GM12878 (cell line): ENCODE measurements at regions not wholly inside any gene's neighbourhood (a gene's known extent, or its start where the extent isn't known, plus 50 kb on each side); places are given as distances from the start of the nearest gene placed in this dataset.

ENCODE experiments used
- ATAC-seq: fragments of 200-7000 bp; cut with Tn5 transposase; 3 replicates; pipeline ENCODE4 v1.9.1; 2020; ENCODE audit warnings: mild to moderate bottlenecking, moderate library complexity
- BruUV-seq: library from RNA; stranded (reverse); fragments of 400-500 nt; replicated peaks from 2 replicates; lab custom pipeline; 2021; lab: Mats Ljungman, UMichigan
- CTCF ChIA-PET: fragments of 300-600 bp; sonication (Branson Sonifier 250); formaldehyde crosslinking; extraction: SDS; loops from one replicate; lab custom pipeline; 2021; ENCODE audit warnings: inconsistent platforms; lab: Yijun Ruan, JAX
- POLR2A ChIA-PET: fragments of 350-600 bp; formaldehyde crosslinking; extraction: SDS; loops from one replicate; lab custom pipeline; 2021; ENCODE audit warnings: inconsistent platforms; lab: Charles Lee
- RAD21 ChIA-PET: fragments of 300-600 bp; sonication (Branson Sonifier 250); formaldehyde crosslinking; loops from one replicate; lab custom pipeline; 2023; ENCODE audit warnings: antibody characterized with exemption; ENCODE audit not compliant: unreplicated experiment; lab: Charles Lee
- SMC1A ChIA-PET: fragments of 300-600 bp; sonication (Branson Sonifier 250); formaldehyde crosslinking; loops from one replicate; lab custom pipeline; 2023; ENCODE audit not compliant: unreplicated experiment, uncharacterized antibody; lab: Charles Lee
- DNase-seq: peaks from one replicate; pipeline ENCODE4 v3.0.0-alpha.2; 2011; ENCODE audit warnings: low read depth, low spot score
- FAIRE-seq: peaks from 3 replicates; lab custom pipeline; 2011; peaks lifted over from hg19 to GRCh38; lab: Jason Lieb, UNC
- H2AFZ ChIP-seq: 2 replicates; pipeline ENCODE4 v1.6.0; 2011; ENCODE audit warnings: low read depth, low read length, control low read depth; ENCODE audit not compliant: control insufficient read depth
- H3K27ac ChIP-seq: 2 replicates; pipeline ENCODE4 v1.5.1; 2011; ENCODE audit warnings: control low read depth; ENCODE audit not compliant: control insufficient read depth, insufficient read depth
- H3K27me3 ChIP-seq, 2 experiments: replicated peaks in 1 of 2; 2 replicates each; pipeline versions ENCODE4 v1.6.0 to v1.6.1; 2011; ENCODE audit warnings: low read length in 1 of 2; ENCODE audit not compliant: control insufficient read depth in 2 of 2, insufficient read depth in 2 of 2
- H3K36me3 ChIP-seq, 2 experiments: 2 replicates each; pipeline ENCODE4 v1.5.1; 2011; ENCODE audit warnings: low read length in 1 of 2; ENCODE audit not compliant: control insufficient read depth in 2 of 2, insufficient read depth in 2 of 2
- H3K4me1 ChIP-seq: 2 replicates; pipeline ENCODE4 v1.6.1; 2011; ENCODE audit warnings: mild to moderate bottlenecking, low read length, moderate library complexity, mixed read lengths; ENCODE audit not compliant: control insufficient read depth, insufficient read depth
- H3K4me2 ChIP-seq: 2 replicates; pipeline ENCODE4 v1.6.0; 2011; ENCODE audit warnings: control low read depth; ENCODE audit not compliant: control insufficient read depth, insufficient read depth
- H3K4me3 ChIP-seq: fragments of 200-600 bp; sonication (generic); 2 replicates; pipeline ENCODE4 v1.5.1; 2016
- H3K79me2 ChIP-seq: 2 replicates; pipeline ENCODE4 v1.6.0; 2011; ENCODE audit warnings: low read length; ENCODE audit not compliant: control insufficient read depth, insufficient read depth
- H3K9ac ChIP-seq: 2 replicates; pipeline ENCODE4 v1.8.0; 2011; ENCODE audit warnings: low read length, control low read depth, mixed read lengths; ENCODE audit not compliant: control insufficient read depth, insufficient read depth
- H3K9me3 ChIP-seq: replicated peaks from 3 replicates; pipeline ENCODE4 v1.5.1; 2011; ENCODE audit warnings: mild to moderate bottlenecking, low read length; ENCODE audit not compliant: control insufficient read depth, insufficient read depth
- H4K20me1 ChIP-seq: 2 replicates; pipeline ENCODE4 v1.6.0; 2011; ENCODE audit not compliant: control insufficient read depth, insufficient read depth
- BCL11A ChIP-seq: IDR thresholded peaks from 2 replicates; pipeline ENCODE4 v1.6.1; 2011; ENCODE audit warnings: low read depth, low read length
- FOXK2 ChIP-seq: fragments of 450-650 bp; IDR thresholded peaks from 2 replicates; pipeline ENCODE4 v1.6.1; 2017; ENCODE audit warnings: mild to moderate bottlenecking, moderate library complexity
- GABPA ChIP-seq: IDR thresholded peaks from 2 replicates; pipeline ENCODE4 v1.6.1; 2014; ENCODE audit warnings: antibody characterized with exemption, low read depth, mild to moderate bottlenecking, inconsistent platforms
- JUND ChIP-seq: IDR thresholded peaks from 2 replicates; pipeline ENCODE4 v1.6.1; 2012; ENCODE audit warnings: low read depth, mild to moderate bottlenecking, low read length, improper control_type of control experiment, moderate library complexity
- NBN ChIP-seq: fragments of 450-650 bp; IDR thresholded peaks from 2 replicates; pipeline ENCODE4 v1.6.1; 2016
- NFIC ChIP-seq: IDR thresholded peaks from 2 replicates; pipeline ENCODE4 v1.6.1; 2012; ENCODE audit warnings: low read depth, mild to moderate bottlenecking, inconsistent platforms, low read length, moderate library complexity
- PAX8 ChIP-seq: fragments of 450-650 bp; IDR thresholded peaks from 2 replicates; pipeline ENCODE4 v1.6.1; 2017; ENCODE audit warnings: mild to moderate bottlenecking, moderate library complexity
- RELA ChIP-seq: fragments of 450-650 bp; IDR thresholded peaks from 2 replicates; pipeline ENCODE4 v1.8.0; 2014; ENCODE audit warnings: borderline replicate concordance; ENCODE audit not compliant: partially characterized antibody
- SIN3A ChIP-seq: IDR thresholded peaks from 2 replicates; pipeline ENCODE4 v1.6.1; 2012; ENCODE audit warnings: low read depth, low read length, improper control_type of control experiment
- SMAD5 ChIP-seq: IDR thresholded peaks from 2 replicates; pipeline ENCODE4 v1.6.1; 2016; ENCODE audit warnings: antibody characterized with exemption, low read depth
- SP1 ChIP-seq: IDR thresholded peaks from one replicate; pipeline ENCODE4 v1.6.1; 2011; ENCODE audit warnings: low read depth, low read length
- SREBF2 ChIP-seq: IDR thresholded peaks from 2 replicates; pipeline ENCODE4 v1.6.1; 2012; ENCODE audit warnings: mild to moderate bottlenecking, low read length
- TBL1XR1 ChIP-seq: IDR thresholded peaks from 2 replicates; pipeline ENCODE4 v1.6.1; 2012; ENCODE audit warnings: low read depth, low read length, improper control_type of control experiment
- WGBS: methylation state at CpG from one replicate; pipeline ENCODE4 v1.1.6; 2016; ENCODE audit warnings: low lambda C conversion rate; ENCODE audit not compliant: insufficient replicate concordance, insufficient coverage; ENCODE audit errors: missing lambda C conversion rate; 5-methylcytosine and 5-hydroxymethylcytosine counted together
- in situ Hi-C: fragments of 300-500 bp; cut with MboI; formaldehyde crosslinking; loops from 9 replicates; pipeline ENCODE4 v1.14.3; 2018; ENCODE audit warnings: mixed read lengths
- intact Hi-C: fragments of 100-400 bp; cut with micrococcal nuclease; formaldehyde crosslinking; loops from one replicate; pipeline ENCODE4 v1.14.2; 2022; ENCODE audit not compliant: unreplicated experiment
- TF ChIP-seq, protein P1 (sequence below): fragments of 150-350 bp; IDR thresholded peaks from 2 replicates; pipeline ENCODE4 v1.6.1; 2014; ENCODE audit warnings: mild to moderate bottlenecking, low read depth, low read length
- TF ChIP-seq, protein P2 (sequence below): fragments of 450-650 bp; IDR thresholded peaks from 2 replicates; pipeline ENCODE4 v1.6.1; 2016; ENCODE audit warnings: mild to moderate bottlenecking
- TF ChIP-seq, protein P3 (sequence below): fragments of 450-650 bp; IDR thresholded peaks from 2 replicates; pipeline ENCODE4 v1.6.1; 2017; ENCODE audit warnings: mild to moderate bottlenecking, low read depth, inconsistent platforms; ENCODE audit not compliant: poor library complexity, severe bottlenecking
- TF ChIP-seq, protein P4 (sequence below): fragments of 450-650 bp; IDR thresholded peaks from 2 replicates; pipeline ENCODE4 v1.6.1; 2018; ENCODE audit warnings: mild to moderate bottlenecking, low read depth, moderate library complexity; ENCODE audit not compliant: partially characterized antibody

DNA sequence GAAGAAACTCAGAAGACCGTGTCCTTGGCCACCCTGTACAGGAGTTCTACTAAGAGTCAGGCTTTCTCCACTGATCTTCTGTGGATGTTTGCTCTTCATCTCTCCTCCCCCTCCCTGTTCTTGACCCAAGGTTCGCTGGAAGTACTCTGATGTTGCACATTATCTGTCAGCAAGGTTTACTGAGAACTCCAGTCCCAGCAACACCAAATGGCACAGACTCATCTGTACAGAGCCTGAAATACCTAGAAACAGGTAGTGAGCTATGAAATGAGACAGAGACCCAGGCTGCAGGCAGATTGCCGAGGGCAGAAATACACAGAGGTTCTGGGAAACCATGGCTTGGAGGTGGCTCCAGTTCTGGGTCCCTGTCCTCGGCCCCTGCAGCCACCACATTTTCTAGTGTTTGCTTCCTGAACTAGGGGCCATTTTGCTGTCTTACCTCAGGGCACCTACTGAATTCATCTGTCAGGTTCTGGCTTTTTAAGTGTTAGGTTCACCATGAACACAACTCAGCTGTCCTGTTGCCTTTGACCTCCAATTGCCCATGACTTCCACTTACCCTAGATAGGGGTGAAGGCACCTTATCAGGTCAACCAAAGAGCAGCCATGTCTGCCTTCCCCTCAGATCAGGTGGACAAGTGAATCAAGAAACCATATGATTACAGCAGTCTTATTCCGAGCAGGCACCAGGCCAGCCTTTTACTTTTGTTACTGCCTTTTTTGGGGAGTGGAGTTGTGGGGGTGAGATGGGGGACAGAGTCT, 92.2 kb downstream of the CDC7 start:
- H3K4me3 ChIP-seq = no peak overlapping the region
- H3K27ac ChIP-seq = no peak overlapping the region
- in situ Hi-C loops (no loop called here), intact Hi-C loops (no loop called here)
- H3K4me2 ChIP-seq = no peak overlapping the region
- no TSS peak for BruUV-seq
- WGBS = 28% methylated on average over 5 of the region's 5 CpGs
- no peaks in the 10 kb centered on the region for H3K9me3 ChIP-seq
- DNase-seq (no peak), FAIRE-seq (no peak), ATAC-seq (no peak)
- ChIA-PET POLR2A (no interaction called here), RAD21 (no interaction called here), CTCF (no interaction called here), SMC1A (no interaction called here)
- H3K27me3 ChIP-seq = no peaks in the 10 kb centered on the region; a peak in 2 of 4 replicates
- H3K79me2 ChIP-seq = no peaks in the 10 kb centered on the region
- H3K36me3 ChIP-seq = no peaks in the 10 kb centered on the region
- peaks cover 6% of the 10 kb centered on the region; the same call in 1 of the 2 replicates for H3K4me1 ChIP-seq
- no peak overlapping the region; the same call in 1 of the 2 replicates for H2AFZ ChIP-seq
- no peaks in the 10 kb centered on the region for H4K20me1 ChIP-seq
- H3K9ac ChIP-seq = no peak overlapping the region
- TF ChIP-seq SIN3A (no peak), GABPA (no peak), NFIC (no peak), SMAD5 (no peak), SP1 (no peak), PAX8 (no peak), TBL1XR1 (no peak), SREBF2 (no peak), JUND (no peak), FOXK2 (no peak), NBN (no peak), BCL11A (no peak), RELA (no peak)
- TF ChIP-seq, protein P1, sequence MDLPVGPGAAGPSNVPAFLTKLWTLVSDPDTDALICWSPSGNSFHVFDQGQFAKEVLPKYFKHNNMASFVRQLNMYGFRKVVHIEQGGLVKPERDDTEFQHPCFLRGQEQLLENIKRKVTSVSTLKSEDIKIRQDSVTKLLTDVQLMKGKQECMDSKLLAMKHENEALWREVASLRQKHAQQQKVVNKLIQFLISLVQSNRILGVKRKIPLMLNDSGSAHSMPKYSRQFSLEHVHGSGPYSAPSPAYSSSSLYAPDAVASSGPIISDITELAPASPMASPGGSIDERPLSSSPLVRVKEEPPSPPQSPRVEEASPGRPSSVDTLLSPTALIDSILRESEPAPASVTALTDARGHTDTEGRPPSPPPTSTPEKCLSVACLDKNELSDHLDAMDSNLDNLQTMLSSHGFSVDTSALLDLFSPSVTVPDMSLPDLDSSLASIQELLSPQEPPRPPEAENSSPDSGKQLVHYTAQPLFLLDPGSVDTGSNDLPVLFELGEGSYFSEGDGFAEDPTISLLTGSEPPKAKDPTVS = no peak
- TF ChIP-seq, protein P2, sequence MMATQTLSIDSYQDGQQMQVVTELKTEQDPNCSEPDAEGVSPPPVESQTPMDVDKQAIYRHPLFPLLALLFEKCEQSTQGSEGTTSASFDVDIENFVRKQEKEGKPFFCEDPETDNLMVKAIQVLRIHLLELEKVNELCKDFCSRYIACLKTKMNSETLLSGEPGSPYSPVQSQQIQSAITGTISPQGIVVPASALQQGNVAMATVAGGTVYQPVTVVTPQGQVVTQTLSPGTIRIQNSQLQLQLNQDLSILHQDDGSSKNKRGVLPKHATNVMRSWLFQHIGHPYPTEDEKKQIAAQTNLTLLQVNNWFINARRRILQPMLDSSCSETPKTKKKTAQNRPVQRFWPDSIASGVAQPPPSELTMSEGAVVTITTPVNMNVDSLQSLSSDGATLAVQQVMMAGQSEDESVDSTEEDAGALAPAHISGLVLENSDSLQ = no peak
- TF ChIP-seq, protein P3, sequence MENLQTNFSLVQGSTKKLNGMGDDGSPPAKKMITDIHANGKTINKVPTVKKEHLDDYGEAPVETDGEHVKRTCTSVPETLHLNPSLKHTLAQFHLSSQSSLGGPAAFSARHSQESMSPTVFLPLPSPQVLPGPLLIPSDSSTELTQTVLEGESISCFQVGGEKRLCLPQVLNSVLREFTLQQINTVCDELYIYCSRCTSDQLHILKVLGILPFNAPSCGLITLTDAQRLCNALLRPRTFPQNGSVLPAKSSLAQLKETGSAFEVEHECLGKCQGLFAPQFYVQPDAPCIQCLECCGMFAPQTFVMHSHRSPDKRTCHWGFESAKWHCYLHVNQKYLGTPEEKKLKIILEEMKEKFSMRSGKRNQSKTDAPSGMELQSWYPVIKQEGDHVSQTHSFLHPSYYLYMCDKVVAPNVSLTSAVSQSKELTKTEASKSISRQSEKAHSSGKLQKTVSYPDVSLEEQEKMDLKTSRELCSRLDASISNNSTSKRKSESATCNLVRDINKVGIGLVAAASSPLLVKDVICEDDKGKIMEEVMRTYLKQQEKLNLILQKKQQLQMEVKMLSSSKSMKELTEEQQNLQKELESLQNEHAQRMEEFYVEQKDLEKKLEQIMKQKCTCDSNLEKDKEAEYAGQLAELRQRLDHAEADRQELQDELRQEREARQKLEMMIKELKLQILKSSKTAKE = no peak
- TF ChIP-seq, protein P4, sequence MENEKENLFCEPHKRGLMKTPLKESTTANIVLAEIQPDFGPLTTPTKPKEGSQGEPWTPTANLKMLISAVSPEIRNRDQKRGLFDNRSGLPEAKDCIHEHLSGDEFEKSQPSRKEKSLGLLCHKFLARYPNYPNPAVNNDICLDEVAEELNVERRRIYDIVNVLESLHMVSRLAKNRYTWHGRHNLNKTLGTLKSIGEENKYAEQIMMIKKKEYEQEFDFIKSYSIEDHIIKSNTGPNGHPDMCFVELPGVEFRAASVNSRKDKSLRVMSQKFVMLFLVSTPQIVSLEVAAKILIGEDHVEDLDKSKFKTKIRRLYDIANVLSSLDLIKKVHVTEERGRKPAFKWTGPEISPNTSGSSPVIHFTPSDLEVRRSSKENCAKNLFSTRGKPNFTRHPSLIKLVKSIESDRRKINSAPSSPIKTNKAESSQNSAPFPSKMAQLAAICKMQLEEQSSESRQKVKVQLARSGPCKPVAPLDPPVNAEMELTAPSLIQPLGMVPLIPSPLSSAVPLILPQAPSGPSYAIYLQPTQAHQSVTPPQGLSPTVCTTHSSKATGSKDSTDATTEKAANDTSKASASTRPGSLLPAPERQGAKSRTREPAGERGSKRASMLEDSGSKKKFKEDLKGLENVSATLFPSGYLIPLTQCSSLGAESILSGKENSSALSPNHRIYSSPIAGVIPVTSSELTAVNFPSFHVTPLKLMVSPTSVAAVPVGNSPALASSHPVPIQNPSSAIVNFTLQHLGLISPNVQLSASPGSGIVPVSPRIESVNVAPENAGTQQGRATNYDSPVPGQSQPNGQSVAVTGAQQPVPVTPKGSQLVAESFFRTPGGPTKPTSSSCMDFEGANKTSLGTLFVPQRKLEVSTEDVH = no peak
